Vagina (tissue), 2 donors: ENCODE measurements at regions not wholly inside any gene's neighbourhood (a gene's known extent, or its start where the extent isn't known, plus 50 kb on each side); places are given as distances from the start of the nearest gene placed in this dataset.

Experiments
- DNase-seq, 2 donors: peaks; one replicate each; pipeline ENCODE4 v3.0.0-alpha.2; 2017; ENCODE audit errors: extremely low spot score in 2 of 2
- H3K27ac ChIP-seq: fragments of 200-600 bp; sonication (generic); one replicate; pipeline ENCODE4 v1.5.1; 2019
- H3K27me3 ChIP-seq: fragments of 200-600 bp; sonication (generic); one replicate; pipeline ENCODE4 v1.5.1; 2019
- H3K36me3 ChIP-seq, 2 donors: fragments of 200-600 bp; sonication (generic); one replicate each; pipeline ENCODE4 v1.5.1; 2017 to 2019
- H3K4me1 ChIP-seq: fragments of 200-600 bp; sonication (generic); one replicate; pipeline ENCODE4 v1.5.1; 2019
- H3K4me3 ChIP-seq, 2 donors: fragments of 200-600 bp; sonication (generic); 1 replicate in 1 of 2; 2 replicates in 1 of 2; pipeline ENCODE4 v1.5.1; 2016 to 2019
- H3K9me3 ChIP-seq: fragments of 200-600 bp; sonication (generic); one replicate; pipeline ENCODE4 v1.5.1; 2019
- CTCF ChIP-seq, 3 experiments: fragments of 450-650 bp in 2 of 3; fragments of 200-600 bp in 1 of 3; sonication (generic) in 1 of 3; IDR thresholded peaks; one replicate each; pipeline ENCODE4 v1.5.1; 2017 to 2019; ENCODE audit warnings: antibody characterized with exemption in 3 of 3, mild to moderate bottlenecking in 2 of 3, moderate library complexity in 2 of 3
- POLR2A ChIP-seq, 2 donors: fragments of 450-650 bp; IDR thresholded peaks; one replicate each; pipeline ENCODE4 v1.6.1; 2017; ENCODE audit warnings: antibody characterized with exemption in 2 of 2, mild to moderate bottlenecking in 2 of 2, moderate library complexity in 2 of 2
- POLR2AphosphoS5 ChIP-seq, 2 donors: sonication (generic); formaldehyde crosslinking; IDR thresholded peaks; one replicate each; pipeline ENCODE4 v1.9.0; 2017; ENCODE audit warnings: antibody characterized with exemption in 2 of 2, mild to moderate bottlenecking in 2 of 2, low read depth in 1 of 2; ENCODE audit not compliant: insufficient read depth in 1 of 2
- intact Hi-C: fragments of 100-400 bp; cut with DNase I; formaldehyde crosslinking; loops from one replicate; pipeline ENCODE4 v1.15.1; 2023

DNA sequence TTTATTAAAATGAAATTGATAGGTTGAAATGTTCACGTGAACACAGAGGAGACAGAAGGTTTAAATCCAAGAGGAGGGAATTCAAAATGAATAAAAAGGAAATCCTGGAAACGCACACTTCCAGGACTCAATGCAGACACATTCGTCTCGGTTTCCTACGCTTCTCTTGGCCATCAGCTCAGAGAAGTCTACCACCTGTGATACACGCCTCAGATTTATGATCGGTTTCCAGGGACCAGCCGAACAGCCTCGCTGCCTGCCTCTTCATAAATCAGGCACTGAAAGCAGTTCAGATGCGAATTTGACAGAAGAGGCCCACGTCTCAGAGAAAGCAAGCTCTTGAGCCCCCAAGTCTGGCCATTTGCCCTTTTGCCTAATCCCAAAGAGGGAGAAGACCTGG is 125.5 kb upstream of the IRX3 start:
- H3K27ac ChIP-seq: no peak overlapping the region
- intact Hi-C loops: no loop called here
- no peaks in the 10 kb centered on the region for H3K27me3 ChIP-seq

GRCh38 chr16:54411544-54411943 is 125.0 kb upstream of the IRX3 start:
- H3K9me3 ChIP-seq: no peaks in the 10 kb centered on the region
- no peaks in the 10 kb centered on the region for H3K27me3 ChIP-seq
- TF ChIP-seq CTCF (IDR thresholded peaks at IDR 0.05) (no peak), POLR2A (IDR thresholded peaks at IDR 0.05) (no peak), POLR2AphosphoS5 (IDR thresholded peaks at IDR 0.05; ENCODE audit: insufficient read depth in 1 of 2, low read depth in 1 of 2) (no peak)
- H3K27ac ChIP-seq: no peak overlapping the region
- intact Hi-C loops: no loop called here
- H3K36me3 ChIP-seq: no peaks in the 10 kb centered on the region
- H3K4me3 ChIP-seq: no peak overlapping the region
- H3K4me1 ChIP-seq: no peaks in the 10 kb centered on the region
- DNase-seq: no peak

More for the DNA sequence above, 125.5 kb upstream of the IRX3 start:
- no peak overlapping the region for H3K4me3 ChIP-seq
- no peaks in the 10 kb centered on the region for H3K4me1 ChIP-seq
- no peak for TF ChIP-seq POLR2AphosphoS5 (IDR thresholded peaks at IDR 0.05; ENCODE audit: insufficient read depth in 1 of 2, low read depth in 1 of 2)
- no peak for TF ChIP-seq POLR2A (IDR thresholded peaks at IDR 0.05)
- TF ChIP-seq CTCF (IDR thresholded peaks at IDR 0.05): no peak
- H3K36me3 ChIP-seq: no peaks in the 10 kb centered on the region
- no peaks in the 10 kb centered on the region for H3K9me3 ChIP-seq
- DNase-seq: no peak

GRCh38 chr16:54409982-54410381 is 123.4 kb upstream of the IRX3 start:
- no peaks in the 10 kb centered on the region for H3K36me3 ChIP-seq
- H3K4me1 ChIP-seq: no peaks in the 10 kb centered on the region
- H3K27ac ChIP-seq: no peak overlapping the region
- no peaks in the 10 kb centered on the region for H3K9me3 ChIP-seq
- H3K4me3 ChIP-seq: no peak overlapping the region
- intact Hi-C loops: no loop called here
- no peak for DNase-seq
- H3K27me3 ChIP-seq: no peaks in the 10 kb centered on the region
- TF ChIP-seq POLR2AphosphoS5 (IDR thresholded peaks at IDR 0.05; ENCODE audit: insufficient read depth in 1 of 2, low read depth in 1 of 2): no peak
- TF ChIP-seq POLR2A (IDR thresholded peaks at IDR 0.05): no peak
- TF ChIP-seq CTCF (IDR thresholded peaks at IDR 0.05): no peak

DNA sequence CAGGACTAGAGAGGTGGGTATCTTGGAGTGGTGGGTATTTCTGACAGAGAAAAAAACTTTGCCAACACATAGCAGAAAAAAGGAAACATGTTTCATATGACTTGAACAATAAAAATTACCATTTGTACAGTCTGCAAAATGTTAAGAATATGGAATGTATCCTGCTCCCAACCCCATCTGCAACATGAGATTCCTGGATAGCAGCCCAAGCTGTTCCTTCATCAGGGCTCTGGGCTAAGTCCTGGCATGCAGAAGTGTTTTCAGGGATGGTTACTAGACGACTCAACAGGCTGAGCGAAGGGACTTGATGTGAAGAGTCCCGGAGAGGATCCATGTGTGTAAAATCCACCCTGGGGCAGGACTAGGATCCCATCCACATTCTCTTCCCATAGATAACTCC is 121.0 kb upstream of the IRX3 start:
- Histone ChIP-seq H3K9me3 (no peaks in the 10 kb centered on the region), H3K4me3 (no peak overlapping the region), H3K27me3 (no peaks in the 10 kb centered on the region), H3K4me1 (no peaks in the 10 kb centered on the region), H3K27ac (no peak overlapping the region), H3K36me3 (no peaks in the 10 kb centered on the region)
- intact Hi-C loops: no loop called here
- DNase-seq: no peak
- TF ChIP-seq POLR2AphosphoS5 (IDR thresholded peaks at IDR 0.05; ENCODE audit: insufficient read depth in 1 of 2, low read depth in 1 of 2) (no peak), POLR2A (IDR thresholded peaks at IDR 0.05) (no peak), CTCF (IDR thresholded peaks at IDR 0.05) (no peak)

DNA sequence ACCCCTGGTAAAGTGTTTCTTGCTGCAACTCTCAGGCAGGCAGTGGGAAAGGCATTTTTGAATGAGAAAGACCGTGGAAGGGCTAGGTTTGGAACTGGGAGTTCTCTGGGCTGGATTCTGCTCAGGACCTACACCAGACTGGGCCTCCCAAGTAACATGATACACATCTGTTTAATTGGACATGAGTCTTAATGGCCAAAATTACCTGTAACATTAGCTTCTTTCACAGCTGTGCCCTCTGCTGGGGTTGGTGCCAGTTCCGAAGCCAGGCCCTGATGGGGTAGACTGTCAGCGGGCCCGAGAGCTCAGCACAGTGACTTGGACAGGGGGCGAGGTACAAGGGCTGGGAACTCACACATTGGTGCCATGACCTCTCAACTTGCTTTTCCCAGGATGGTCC is 118.9 kb upstream of the IRX3 start:
- Histone ChIP-seq H3K9me3 (no peaks in the 10 kb centered on the region), H3K4me1 (no peaks in the 10 kb centered on the region), H3K4me3 (no peak overlapping the region), H3K27me3 (no peaks in the 10 kb centered on the region), H3K36me3 (no peaks in the 10 kb centered on the region), H3K27ac (no peak overlapping the region)
- TF ChIP-seq CTCF (IDR thresholded peaks at IDR 0.05) (no peak), POLR2AphosphoS5 (IDR thresholded peaks at IDR 0.05; ENCODE audit: insufficient read depth in 1 of 2, low read depth in 1 of 2) (no peak), POLR2A (IDR thresholded peaks at IDR 0.05) (no peak)
- no peak for DNase-seq
- intact Hi-C loops: no loop called here
